HG03135 (cell line): ENCODE measurements at regions not wholly inside any gene's neighbourhood (a gene's known extent, or its start where the extent isn't known, plus 50 kb on each side); places are given as distances from the start of the nearest gene placed in this dataset.

ENCODE experiments used
- ATAC-seq: cut with Tn5 transposase; IDR thresholded peaks from one replicate; pipeline ENCODE4 v1.9.1; 2021; ENCODE audit warnings: mild to moderate bottlenecking, moderate library complexity; ENCODE audit not compliant: unreplicated experiment

DNA sequence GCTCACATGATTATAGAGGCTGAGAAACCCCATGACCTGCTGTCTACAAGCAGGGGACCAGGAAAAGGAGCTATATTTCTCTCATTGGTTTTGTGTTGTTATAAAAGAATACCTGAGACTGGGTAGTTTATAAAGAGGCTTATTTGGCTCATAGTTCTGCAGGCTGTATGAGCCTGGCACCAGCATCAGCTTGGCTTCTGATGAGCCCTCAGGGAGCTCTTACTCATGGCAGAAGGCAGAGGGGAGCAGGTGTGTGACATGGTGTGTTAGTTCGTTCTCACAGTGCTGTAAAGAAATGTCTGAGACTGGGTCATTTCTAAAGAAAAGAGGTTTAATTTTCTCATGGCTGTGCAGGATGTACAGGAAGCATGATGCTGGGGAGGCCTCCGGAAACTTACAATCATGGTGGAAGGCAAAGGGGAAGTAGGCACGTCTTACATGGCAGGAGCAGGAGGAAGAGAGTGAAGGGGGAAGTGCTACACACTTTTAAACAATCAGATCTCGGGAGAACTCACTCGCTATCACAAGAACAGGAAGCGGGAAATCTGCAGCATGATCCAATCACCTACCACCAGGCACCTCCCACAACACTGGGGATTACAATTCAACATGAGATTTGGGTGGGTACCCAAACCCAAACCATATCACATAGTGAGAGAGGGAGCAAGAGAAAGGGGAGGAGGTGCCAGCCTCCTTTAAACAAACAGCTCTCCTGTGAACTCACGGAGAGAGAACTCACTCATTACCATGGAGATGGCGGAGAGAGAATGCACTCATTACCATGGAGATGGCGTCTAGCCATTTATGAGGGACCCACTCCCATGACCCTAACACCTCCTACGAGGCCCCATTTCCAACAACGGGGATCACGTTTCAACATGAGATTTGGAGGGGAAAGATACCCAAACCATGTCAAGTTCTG lies 133.4 kb downstream of the JCAD start:
- ATAC-seq = no peak

DNA sequence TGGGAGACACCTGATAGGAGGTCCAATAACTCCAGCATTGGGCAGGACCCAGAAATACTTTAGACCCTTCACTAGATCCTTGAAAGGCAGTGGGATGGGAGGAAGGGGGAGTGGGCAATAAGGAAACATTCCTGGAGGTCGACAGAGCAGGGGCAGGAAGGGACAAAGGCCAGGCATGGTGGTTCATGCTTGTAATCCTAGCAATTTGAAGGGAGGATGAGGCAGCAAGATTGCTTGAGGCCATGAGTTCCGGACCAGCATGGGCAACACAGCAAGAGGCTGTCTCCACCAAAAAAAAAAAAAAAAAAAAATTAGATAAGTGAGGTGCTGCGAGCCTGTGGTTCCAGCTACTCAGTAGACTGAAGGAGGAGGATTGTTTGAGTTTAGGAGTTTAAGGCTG lies 134.9 kb downstream of the JCAD start:
- ATAC-seq = no peak

DNA sequence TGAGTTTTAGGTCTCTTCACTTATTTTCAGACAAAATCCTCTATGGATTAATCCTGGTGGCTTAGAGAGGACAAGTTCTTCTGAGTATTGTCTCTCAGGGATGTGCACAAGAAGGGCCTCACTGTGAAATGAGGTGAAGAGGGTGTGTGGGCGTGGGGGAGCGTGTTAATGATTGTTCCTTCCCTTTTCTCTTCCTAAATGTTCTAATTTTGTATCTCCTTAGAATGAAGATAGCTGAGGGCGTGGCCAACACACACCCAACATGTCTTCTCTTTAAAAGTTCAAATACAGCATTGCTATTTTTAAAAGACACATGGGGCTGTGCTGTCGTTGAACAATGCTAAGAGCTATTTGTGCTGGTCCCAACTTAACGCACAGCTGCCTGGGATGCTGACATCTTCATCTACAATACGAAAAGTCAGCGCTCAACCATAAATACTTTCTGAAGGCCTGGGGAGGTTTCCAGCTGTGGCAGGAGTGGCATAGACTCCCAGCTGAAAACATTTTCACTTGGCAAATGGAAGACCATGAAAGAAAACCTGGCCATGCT lies 135.9 kb downstream of the JCAD start:
- ATAC-seq = no peak

DNA sequence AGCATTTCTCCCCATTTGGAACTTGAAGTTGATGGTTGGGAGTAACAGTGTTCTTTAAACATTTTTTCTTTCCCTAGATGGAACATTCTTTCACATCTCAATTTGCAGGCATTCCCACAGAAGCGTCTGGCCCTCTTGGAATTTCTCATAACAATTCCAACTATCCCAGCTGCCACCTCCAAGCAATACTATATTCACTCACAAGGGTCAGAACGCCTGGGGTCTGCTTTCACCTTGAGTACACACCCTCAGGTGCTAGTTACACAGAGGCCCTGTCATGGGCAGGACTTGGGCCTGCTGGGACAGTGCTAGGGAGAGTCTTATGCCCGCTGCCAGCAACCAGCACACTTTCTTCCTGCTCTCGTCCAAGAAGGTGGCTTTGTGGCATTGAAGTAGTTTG lies 136.5 kb downstream of the JCAD start:
- ATAC-seq = no peak

DNA sequence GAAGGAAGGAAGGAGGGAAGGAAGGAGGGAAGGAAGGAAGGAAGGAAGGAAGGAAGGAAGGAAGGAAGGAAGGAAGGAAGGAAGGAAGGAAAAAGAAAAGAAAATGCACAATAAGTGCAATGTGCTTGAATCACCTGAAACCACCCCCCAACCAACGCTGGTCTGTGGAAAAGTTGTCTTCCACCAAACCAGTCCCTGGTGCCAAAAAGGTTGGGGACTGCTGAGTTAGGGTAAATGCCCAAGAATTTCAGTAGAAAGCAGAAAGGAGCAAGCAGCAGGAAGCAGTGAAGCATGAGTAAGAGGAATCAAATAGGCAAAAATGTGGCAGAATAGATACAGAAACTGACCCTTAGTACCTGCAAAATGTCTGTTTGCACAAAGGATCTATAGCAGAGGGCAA lies 137.2 kb downstream of the JCAD start:
- ATAC-seq = no peak

DNA sequence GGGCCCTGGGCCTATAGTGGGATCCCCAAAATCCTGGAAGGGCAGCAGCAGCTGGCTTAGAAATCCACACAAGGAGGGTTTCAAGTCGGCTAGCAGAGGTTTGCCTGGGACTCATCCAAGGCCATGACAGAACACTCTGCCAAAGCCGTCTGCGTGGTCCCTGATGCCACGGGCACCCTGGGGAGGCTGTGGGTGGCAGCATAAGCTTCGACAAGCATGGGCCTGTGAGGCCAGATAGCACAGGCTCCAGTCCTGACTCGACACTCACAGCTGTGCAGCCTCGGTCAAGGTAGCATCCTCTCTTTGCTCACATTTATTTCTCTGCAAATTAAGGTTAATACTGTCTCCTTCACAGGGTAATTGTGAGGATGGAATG lies 138.3 kb downstream of the JCAD start:
- no peak for ATAC-seq

DNA sequence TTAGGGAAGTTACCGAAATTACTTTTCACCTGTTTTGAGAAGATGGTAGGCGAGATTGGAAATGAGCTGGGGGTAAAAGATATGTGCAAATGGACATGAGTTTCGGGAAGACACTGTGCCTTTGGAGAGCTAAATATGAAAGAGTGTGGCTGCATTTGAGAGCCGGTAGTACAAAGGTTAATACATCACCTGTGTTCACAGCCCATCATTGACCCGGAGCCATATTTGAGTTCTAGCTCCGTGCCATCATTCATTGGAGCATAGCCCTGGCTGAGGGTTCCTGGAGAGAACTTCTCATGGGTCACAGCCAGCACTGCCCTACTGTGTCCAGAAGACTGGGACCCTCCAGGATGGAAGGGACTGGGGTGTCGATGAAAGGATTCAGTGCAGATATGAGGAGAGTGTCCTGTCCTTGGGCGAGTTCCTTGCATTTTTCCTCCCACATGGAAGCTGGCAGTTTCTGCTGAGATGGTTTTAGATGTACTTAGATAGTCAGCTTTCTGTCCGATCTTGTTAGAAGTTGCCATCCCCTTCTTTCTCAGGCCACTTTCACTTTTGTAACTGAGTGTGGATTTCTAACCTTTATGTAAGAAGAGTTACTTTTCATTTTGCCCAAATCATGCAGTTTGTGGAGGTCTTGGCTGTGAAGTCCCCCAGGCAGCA lies 138.8 kb downstream of the JCAD start:
- ATAC-seq = no peak

DNA sequence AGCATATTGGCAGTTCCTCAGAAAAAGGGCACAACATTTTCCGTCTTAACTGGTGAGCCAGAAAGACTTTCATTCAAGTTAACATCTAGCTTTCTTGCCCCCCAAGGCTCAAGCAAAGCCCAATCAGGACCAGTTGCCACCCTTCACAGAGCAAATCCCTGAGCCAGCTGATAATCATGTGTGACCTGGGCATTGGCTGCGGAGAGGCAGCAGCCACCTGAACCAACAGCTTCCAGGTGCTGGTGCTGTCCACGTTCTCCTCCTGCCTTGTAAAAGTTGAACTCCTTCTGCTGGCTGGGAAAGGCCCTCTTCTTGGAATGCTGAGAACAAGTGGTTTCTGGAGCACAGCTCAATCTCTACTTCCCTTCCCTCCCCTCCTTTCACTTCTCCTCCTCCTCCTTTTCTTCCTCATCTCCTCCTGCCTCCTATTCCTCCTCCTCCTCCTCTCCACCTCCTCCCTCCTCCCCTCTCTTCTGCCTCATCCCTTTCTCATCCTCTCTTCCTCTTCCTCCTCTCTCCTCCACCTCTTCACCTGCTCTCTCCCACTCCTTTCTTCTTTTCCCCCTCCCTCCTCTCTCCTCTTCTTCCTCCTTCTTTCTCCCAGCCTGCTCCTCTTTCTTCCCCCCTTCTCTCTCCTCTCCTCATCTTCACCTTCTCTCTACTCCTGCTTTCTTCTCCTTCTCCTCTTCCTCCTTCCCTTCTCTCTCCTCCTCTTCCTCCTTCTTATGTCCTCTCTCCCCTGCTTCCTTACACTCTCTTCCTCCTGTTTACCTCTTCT lies 140.6 kb downstream of the JCAD start:
- ATAC-seq = no peak

DNA sequence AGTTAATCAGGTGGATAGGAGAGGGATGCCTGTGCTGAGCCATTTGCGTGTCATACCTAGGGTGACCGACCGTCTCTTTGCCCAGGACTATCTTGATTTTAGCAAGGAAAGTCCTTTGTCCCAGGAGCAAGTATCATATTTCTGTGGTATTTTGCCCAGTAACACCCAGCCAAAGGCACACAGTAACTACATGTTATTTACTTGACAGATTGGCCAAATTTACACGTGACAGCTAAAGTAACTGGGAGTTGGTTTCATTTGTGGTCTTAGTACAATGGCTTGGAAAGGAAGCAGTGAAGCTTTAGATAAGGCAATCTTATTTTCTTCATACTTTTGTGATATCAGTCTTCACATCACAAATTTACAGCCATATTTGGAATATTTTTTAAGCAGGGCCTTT lies 142.1 kb downstream of the JCAD start:
- ATAC-seq = no peak

DNA sequence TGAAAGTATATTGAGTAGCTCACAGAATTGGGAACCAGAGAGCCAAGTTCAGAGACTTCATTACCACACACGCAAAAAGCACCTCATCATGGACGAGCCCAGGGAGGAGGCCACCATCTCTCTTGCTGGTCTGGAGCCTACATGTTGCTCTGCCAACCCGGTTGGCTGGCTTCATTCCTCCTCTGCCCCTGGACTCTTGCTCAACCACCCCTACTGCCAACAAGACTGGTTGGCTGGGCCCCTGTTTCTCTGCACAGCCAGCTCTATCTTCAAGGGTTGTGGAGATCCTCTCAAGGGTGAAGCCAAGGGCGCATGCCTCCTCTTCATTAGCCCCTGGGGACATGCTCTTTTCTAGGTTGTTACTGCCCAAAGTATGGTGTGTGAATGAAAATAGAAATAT lies 142.7 kb downstream of the JCAD start:
- no peak for ATAC-seq

DNA sequence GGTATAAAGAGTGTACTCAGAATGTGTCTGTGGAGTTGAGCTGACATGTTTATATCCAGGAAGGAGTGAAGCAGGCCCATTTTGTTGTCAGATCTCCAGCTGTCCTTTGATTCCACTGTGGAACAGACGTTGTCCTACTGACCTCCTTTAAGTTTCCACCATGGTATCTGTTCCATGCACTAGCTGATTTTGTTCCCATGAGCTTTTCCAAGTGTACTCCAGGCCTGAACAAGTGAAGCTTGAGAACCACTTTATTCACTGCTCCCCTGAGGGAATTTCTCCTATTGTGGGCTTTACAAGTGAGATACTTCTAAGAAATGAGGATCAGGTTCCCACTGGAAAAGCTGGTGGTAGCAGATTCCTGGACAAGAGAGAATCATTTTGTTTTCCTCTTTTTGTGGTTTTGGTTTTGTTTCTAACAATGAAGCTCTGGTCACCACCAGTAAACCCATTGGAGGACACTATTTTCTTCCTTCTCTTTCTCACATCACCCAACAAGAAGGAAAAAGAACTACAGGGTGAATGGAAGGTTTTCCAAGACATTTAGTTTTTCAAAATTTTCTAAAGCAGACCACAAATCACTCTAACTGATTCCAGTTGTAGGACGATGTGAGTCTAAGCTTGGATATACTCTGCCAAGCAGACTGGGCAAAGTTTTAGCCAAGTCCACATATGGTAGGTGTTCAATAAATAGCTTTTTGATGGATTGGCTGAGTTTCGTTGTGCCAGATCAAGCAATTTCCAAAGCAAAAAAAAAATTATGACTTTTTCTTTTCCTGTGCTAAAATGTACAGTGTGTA lies 144.2 kb downstream of the JCAD start:
- ATAC-seq = no peak

DNA sequence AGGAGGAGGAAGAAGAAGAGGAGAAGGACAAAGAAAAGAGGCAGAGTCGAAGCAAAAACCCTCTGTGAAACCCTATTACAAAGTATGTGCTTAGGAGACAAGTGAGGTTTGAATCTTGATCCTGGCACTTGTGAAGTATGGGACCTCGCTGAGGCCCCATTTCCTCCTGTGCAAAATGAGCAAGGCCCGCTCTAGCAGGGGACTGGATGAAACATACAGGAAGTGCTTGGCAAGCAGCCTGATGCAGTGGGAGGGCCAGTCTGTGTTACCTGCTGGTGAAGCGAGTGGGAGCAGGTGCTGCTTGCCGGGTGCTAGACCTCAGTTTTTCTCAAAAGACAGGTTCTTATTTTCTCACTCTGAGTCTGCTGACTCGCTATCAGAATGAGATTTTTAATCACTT lies 150.4 kb downstream of the JCAD start:
- ATAC-seq = no peak

DNA sequence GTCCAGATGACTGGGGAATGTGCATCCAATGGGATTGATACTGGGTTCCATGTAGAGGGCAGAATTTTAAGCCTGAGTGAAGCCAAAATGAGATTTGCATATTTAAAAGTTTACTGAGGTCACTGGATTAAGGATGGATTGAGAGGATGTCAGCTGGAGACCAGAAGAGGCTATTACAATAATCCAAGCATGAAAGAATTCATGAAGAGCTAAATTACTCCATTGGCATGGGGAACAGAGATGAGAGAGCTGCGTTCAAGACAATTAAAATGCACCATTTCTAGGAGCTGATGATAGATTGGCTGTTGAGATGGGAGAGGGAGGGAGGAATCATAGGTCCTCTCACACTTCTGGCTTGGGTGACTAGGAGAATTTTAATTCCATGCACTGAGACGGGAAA lies 158.5 kb downstream of the JCAD start:
- ATAC-seq = no peak

DNA sequence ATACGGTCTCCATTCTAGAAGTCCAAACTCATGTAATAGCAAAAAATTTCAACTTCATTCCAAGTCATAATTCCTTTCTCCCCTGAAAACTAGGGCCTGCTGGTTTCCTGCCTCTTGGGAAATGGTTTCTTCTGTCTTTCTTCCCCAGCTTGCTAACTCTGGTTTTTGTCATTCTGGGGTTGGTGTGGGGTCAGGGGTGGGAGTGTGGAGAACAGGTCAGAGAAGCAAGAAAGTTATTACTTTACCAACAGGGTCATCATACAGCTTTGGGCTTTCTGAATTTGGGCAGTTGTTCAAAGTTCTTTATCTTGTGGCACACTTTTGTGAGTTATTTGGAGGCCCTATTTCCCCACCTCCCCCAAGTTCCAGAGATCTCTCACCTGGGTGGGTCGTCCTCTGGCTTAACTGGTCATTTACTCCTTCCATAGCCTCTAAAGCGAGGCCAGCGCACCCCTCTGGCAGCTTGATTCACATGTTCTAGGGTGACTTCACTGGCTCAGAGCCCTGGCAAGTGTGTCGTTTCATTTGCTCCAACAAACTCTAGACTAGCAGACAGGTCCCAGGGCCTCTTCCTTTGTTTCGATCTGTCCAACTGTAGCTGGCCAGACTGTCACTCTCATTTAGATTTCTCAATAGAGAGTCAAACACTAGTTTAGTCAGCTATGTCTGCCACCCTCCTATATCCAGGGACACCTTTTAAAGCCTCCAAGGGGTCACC lies 161.2 kb downstream of the JCAD start:
- no peak for ATAC-seq

DNA sequence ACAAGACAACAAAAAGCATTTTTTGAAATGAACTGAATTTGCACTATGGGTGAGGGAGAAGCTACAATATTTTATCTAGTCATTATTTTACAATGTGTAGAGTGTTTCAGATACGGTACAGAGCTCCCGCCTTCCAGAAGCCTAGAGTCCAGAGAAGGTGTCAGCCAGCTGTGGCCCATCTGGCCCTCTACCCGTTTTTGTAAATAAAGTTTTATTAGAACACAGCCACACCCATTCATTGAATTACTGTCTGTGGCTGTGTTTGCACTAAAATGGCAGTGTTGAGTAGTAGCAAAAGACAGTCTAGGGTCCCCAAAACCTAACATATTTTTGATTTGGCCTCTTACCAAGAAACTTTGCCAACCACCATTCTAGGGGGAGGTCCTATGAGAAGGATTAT lies 162.0 kb downstream of the JCAD start:
- no peak for ATAC-seq

DNA sequence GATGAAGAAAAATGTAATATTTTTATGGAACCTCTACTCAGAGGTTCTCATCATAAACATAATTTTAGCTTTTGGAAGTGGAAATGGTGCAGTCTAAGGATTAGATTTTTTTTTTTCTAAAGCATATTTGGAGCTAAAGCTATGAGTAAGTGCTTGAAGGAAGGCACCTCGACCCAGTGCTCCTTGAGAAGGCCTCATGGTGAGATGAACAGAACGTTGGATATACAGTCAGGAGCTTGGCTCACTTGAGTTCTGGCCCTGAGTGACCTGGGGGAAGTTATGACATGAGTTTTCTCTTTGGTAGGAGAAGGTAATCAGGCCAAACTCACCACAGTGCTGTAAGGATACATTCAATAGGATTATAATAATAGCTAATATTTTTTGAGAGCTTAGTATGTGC lies 163.3 kb downstream of the JCAD start:
- ATAC-seq = no peak

DNA sequence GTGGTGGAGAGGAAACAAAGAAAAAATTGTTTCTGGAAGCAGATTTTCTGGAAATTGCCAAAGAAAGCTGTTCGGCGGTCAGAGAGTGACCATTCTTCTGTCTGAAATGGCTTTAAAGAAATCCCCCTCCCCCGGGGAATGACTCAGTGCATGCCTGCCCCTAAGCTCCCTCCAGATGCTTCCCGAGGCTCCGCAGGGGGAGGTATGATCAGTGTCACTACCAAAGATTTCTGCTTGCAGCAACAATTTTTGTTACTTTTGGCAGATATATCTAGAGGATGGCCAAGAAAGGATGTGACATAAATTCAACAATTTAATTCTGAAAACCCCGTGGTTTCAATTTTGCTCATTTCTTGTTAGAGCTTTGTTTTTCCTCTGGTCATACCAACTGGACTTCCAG lies 163.9 kb downstream of the JCAD start:
- ATAC-seq = no peak

DNA sequence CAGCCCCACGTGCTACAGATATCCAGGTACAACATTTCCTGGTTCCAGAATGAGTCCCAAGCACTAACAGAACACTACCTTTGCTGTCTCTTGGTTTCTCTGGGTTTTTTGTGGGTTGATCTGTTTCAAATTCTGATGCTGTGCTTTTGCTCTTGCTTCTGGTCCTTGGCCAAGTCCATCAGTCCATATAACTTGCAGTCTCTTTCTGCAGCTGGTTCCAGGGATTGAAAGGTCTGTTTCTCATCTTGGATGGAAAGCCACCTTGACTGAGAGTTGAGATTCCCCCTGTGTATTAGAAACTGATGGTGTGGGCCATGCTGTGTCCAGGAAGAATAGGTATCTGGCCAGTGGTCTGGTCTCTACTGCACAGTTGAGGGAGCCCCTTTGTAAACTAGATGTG lies 171.1 kb downstream of the JCAD start:
- ATAC-seq = no peak

DNA sequence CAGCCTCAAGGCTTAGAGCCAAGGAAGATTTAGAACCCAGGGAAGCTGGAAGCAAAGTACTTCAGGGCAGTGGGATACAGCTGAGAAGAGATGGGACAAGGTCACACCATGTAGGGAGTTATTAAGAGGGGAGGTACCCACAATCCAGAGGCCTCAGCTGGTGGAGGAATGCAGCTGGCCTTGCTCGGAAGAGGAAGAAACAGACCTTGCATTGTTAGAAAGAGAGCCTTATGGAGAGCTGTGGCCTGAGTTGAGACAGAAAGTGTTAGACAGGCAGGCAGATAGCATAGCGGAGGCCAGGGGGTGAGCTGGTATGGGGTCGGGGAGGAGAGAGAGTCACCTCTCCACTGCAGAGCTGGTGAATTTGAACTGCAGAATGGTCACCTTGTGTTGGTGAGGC lies 173.1 kb downstream of the JCAD start:
- no peak for ATAC-seq

DNA sequence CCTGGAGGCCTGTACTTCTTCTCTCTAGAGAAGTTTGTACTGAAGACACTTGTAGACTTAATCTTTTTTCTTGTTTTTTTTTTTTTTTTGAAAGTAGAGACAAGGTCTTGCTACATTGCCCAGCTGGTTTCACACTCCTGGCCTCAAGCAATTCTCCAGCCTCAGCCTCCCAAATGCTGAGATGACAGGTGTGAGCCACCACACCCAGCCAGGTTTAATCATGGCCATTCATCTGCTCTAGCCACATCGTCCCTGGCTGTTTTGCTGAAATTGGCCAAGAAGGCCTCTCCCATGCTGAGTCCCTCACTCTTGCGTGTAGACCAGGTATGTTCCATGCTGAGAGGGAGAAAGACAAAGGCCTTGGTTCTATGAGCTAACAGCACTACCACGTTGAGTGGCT lies 176.2 kb downstream of the JCAD start:
- ATAC-seq = no peak
